ENCODE measurements at regions not wholly inside any gene's neighbourhood (a gene's known extent, or its start where the extent isn't known, plus 50 kb on each side); places are given as distances from the start of the nearest gene placed in this dataset.
"Not testable (repeated sequence)": the region's sequence is repeated elsewhere in the genome, so short reads cannot be mapped to it uniquely, and the experiment has no call there.

DNA sequence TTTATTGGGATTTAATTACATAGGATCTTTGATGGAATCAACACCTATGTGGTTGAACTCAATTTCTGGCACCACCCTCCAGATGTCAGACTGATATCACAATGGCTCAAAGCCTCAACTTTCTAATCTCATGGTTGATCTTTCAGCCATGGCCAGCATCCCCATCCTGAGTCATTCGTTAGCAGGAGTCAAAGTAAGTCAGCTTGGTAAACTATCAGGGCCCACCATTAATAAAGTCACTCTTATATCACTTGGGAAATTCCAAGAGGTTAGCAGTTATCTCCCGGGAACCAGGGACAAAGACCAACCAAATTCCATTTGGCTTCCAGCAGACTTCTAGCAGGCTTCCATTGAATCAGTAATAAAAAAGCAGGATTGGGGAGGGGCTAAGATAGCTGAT is 50.7 kb upstream of the TNFSF4 start:
- DNase-seq: no peak

DNA sequence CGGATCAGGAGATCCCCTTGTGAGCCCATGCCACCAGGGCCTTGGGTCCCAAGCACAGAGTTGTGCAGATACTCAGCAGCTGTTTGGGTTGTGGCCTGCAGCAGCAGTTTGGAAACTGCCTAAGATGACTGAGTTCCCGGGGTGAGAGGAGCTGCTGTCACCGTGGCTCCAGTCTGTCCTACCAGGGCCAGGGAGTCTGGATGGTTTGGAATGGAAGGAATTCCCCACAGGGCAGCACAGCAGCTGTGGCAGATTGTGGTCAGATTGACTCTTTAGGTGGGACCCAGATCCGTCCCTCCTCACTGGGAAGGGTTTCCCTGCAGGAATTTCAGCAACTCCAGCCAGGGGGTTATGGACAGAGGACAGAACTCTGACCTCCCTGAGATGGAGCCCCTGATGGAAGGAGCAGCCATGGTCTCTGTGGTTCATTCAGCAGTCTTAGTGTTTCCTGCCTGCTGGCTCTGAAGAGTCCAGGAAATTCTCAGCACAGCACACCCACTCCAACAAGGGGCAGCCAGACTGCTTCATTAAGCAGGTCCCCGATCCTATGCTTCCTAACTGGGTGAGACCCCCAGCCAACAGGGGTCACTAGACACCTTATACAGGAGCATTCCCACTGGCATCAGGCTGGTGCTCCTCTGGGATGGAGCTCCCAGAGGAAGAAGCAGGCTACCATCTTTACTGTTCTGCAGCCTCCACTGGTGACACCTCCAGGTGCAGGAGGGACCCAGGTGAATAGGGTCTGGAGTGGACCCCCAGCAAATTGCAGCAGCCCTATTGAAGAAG is 51.5 kb upstream of the TNFSF4 start:
- no peak for DNase-seq

- not testable (repeated sequence) for DNase-seq
Observed at GRCh38 chr1:173260329-173260728, 53.2 kb upstream of the TNFSF4 start.

- DNase-seq: no peak
Observed at GRCh38 chr1:173266841-173267240, 59.7 kb upstream of the TNFSF4 start.

GRCh38 chr1:173267453-173267945 is 60.4 kb upstream of the TNFSF4 start:
- DNase-seq: no peak

- DNase-seq: no peak
Observed at GRCh38 chr1:173268261-173268660, 61.1 kb upstream of the TNFSF4 start.

- no peak for DNase-seq
Observed at GRCh38 chr1:173268786-173269277, 61.7 kb upstream of the TNFSF4 start.

DNA sequence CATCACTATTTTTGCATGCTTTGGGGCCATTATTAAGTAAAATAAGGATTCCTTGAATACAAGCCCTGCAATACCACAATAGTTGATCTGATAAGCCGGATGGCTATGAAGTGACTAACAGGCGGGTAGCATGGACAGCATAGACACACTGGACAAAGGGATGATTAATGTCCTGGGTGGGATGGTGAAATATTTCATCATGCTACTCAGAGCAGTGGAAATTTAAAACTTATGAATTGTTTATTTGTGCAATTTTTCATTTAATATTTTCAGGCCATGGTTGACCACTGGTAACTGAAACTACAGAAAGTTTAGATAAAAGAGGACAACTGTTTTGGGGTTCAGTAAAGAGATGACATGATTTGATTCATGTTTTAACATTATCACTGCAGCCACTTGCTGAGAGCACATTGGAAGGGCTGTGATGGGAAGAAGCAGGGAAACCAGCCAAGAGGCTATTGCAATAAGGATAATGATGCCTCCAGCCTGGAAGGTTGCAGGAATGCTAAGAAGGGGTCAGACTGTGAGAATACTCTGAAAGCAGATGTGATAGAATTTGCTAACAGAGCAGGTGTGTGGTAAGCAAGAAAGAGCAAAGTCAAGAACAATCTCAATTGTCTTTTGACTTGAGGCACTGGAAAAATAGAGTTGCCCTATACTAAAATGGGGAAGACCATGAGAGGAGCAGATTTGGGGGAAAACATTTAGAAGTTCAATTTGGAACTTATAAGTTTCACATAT is 62.5 kb upstream of the TNFSF4 start:
- no peak for DNase-seq

- no peak for DNase-seq
Observed at GRCh38 chr1:173270243-173270642, 63.1 kb upstream of the TNFSF4 start.

- not testable (repeated sequence) for DNase-seq
Observed at GRCh38 chr1:173271021-173271420, 63.9 kb upstream of the TNFSF4 start.

DNA sequence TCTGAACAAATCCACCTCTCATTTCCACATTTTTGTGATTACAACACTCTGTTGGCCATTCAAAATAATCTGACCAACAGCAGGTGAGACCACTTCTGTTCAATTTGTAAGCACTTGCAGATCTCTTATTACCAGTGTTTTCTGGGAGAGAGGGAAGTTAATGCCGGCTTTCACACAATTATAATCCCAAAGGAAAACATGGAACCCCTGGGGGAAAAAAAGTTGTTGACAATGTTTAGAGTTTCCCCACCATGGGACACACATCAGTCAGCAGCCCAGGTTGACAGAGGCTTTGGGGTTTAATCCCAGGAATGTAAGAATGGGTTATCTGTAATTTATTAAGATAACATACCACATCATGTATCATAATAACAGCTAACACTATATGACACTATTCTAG is 68.4 kb upstream of the TNFSF4 start:
- no peak for DNase-seq

DNA sequence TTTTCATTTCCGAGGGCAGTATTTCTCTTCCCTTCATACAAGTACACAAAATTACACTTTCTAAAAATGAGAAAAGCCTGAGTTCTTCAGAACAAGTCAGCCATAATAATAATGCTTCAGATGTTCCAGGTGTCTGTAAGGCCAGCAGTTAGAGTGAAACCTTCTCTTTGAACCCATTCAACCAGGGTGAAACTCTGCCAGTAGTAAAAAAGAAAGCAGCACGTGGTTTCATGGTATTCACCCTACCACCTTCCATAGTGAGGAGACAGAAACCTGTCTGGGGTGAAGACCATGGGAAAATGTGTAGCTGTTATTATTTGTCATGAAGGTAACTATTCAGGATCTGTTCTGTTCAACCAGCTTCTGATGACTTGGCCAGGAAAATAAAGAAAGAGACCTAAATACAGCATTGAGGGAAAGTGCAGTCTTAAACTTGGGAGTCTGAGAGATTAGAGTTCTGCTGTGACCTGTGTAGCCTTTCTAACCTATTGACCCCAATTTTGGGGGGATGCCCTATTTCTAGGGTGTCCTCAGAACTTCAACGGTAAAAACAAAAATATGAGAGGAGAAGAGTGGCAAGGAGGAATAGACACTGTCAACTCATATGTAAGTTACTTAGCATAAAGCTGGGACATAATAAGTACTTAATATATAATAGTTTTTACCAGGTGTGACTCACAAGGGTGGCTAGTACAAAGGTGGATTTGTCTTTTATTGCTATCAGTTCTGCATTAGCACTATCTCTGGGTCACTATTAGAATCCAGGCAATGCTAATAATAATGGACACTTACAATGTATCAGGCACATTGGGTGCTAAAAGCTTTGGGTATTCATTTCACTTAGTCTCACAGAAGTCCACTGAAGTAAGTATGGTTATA is 70.0 kb upstream of the TNFSF4 start:
- DNase-seq: no peak

DNA sequence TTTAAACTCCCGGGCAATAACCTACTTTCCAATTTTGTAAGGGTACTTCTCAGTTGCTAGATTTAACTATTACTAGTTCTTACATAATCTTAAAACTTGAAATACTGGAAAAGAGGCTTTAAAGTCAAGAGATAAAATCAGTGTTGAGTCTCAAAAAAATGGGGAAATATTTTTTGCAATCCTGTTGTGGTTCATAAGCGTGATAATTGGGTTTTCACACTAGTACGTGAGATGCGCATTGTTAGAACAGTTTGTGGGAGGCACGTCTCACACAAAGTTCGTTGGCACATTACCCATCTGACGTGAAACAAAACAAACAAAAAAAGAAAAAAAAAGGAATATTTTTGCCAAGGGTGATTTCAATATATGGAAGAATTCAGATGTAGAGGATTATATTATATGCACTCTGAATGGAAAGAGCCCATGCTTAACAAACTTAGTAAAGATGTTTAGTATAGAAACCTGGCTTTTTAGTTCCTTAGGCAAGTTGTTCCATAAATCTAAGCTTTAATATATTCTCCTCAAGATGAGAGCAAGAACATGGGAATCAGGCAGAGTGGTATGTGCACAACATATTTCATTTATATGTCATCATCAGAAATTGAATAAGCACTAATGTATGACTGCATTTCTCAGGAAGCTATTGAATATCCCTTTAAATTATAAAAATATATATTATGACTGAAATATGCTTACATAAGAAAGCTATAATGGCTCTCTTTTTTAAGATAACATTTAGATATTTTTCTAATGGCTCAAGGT is 73.9 kb upstream of the TNFSF4 start:
- no peak for DNase-seq

DNA sequence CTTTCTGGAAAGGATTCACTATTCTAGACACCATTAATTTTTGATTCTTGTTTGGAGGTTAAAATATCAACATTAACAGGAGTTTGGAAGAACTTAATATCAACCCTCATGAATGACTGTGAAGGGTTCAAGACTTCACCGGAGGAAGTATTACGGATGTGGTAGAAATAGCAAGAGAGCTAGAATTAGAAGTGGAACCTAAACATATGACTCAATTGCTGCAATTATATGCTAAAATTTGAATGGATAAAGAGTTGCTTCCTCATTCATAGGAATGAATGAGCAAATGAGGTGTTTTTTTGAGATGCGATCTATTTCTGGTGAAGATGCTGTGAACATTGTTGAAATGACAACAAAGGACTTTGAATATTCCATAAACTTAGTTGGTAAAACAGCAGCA is 77.9 kb upstream of the TNFSF4 start:
- no peak for DNase-seq

DNA sequence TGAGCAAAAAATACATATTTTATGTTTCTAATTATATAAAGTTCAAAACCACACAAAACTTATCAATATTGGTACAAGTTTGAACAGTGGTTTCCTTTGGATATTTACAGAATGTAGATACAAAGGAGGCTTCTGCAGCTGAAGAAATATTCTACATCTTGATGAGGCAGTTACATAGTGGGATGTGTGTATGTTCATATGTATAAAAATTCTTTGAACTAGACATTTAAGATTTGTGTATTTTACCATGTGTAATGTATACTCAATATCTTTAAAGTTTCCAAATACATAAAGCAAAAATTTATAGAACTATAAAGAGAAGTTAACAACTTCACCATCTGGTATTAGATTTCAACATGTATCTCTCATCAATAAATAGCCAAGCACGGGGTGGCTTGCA is 80.7 kb upstream of the TNFSF4 start:
- no peak for DNase-seq

GRCh38 chr1:173293756-173294155 is 86.6 kb upstream of the TNFSF4 start:
- no peak for DNase-seq

DNA sequence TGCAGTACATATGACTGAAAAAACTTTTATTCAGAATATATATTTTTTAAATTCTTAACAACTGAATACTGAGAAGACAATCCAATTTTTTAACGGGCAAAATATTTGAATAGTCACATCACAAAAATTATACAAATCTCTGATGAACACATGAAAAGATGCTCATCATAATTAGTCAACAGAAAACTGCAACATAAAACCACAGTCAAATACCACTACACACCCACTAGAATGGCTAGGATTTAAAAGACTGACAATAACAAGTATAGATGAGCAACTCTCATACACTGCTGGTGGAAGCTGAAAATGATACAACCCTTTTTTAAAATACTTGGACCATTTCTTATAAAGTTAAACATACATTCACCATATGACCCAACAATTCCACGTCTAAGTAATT is 87.7 kb upstream of the TNFSF4 start:
- DNase-seq: no peak

DNA sequence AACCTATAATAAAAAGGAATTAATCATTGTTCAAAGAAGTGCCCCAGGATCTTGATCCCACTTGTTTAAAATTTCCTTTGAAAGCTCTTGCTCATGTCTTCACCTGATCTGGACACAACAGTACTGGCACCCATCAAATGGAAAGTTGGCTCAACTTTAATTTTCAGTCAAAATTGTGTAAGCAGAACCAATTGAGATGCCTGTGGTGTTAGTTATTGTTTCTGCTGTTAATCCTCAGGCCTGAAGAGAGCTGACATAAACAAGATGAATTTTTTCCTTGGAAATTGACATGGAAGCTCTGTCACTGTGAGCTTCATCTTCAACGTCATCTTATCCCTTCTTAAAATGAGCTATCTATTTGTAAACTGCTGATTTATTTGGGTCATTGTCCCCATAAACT is 88.3 kb upstream of the TNFSF4 start:
- no peak for DNase-seq

- no peak for DNase-seq
Observed at GRCh38 chr1:173295995-173296394, 88.9 kb upstream of the TNFSF4 start.

- no peak for DNase-seq
Observed at GRCh38 chr1:173297798-173298391, 90.8 kb upstream of the TNFSF4 start.

- DNase-seq: no peak
Observed at GRCh38 chr1:173300061-173301044, 93.2 kb upstream of the TNFSF4 start.

Data from activated T-cell treated with anti-CD3 and anti-CD28 coated beads for 4 hours (primary cell).